Loucy (cell line): ENCODE measurements at regions not wholly inside any gene's neighbourhood (a gene's known extent, or its start where the extent isn't known, plus 50 kb on each side); places are given as distances from the start of the nearest gene placed in this dataset.

ENCODE experiments used
- CTCF ChIP-seq: fragments of 200-600 bp; sonication (generic); conservative IDR thresholded peaks from 2 replicates; pipeline ENCODE4 v1.5.1; 2014; ENCODE audit warnings: mild to moderate bottlenecking, antibody characterized with exemption, low read length
- EZH2phosphoT487 ChIP-seq: fragments of 200-600 bp; IDR thresholded peaks from 2 replicates; pipeline ENCODE4 v1.6.1; 2018; ENCODE audit warnings: antibody characterized with exemption, mild to moderate bottlenecking, moderate library complexity, borderline replicate concordance

DNA sequence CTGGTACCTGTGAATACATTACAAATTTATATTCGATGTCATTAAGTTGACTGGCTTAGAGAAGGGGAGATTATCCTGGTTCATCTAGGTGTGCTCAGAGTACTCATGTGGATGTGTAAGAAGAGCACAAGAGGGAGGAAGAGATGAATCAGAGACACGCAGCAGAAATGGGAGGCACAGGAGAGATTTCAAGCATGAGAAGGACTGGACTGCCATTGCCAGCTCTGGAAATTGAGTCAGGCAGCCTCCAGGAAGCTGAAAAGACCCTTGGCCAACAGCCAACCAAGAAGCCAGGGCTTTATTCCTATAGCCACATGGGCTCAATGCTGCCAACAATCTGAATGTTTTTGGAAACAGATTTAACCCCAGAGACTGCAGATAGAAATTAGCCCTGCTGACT is 1390.0 kb downstream of the STIM2 start:
- TF ChIP-seq CTCF (no peak), EZH2phosphoT487 (no peak)
